Mucosa of rectum (tissue), 2 donors: ENCODE measurements at regions not wholly inside any gene's neighbourhood (a gene's known extent, or its start where the extent isn't known, plus 50 kb on each side); places are given as distances from the start of the nearest gene placed in this dataset.
"Not testable (repeated sequence)": the region's sequence is repeated elsewhere in the genome, so short reads cannot be mapped to it uniquely, and the experiment has no call there.

ENCODE experiments used
- H3K27ac ChIP-seq, 2 donors: one replicate each; pipeline ENCODE4 v1.7.0; 2013; ENCODE audit warnings: inconsistent platforms in 2 of 2, low read depth in 2 of 2, low read length in 2 of 2
- H3K27me3 ChIP-seq, 2 donors: one replicate each; pipeline ENCODE4 v1.7.0; 2013; ENCODE audit warnings: low read length in 2 of 2; ENCODE audit not compliant: control insufficient read depth in 2 of 2, insufficient read depth in 2 of 2
- H3K36me3 ChIP-seq, 2 donors: one replicate each; pipeline ENCODE4 v1.7.0; 2013; ENCODE audit warnings: low read length in 2 of 2; ENCODE audit not compliant: control insufficient read depth in 2 of 2, insufficient read depth in 2 of 2
- H3K4me1 ChIP-seq, 2 donors: one replicate each; pipeline ENCODE4 v1.7.0; 2013; ENCODE audit warnings: low read length in 2 of 2, mild to moderate bottlenecking in 1 of 2; ENCODE audit not compliant: control insufficient read depth in 2 of 2, insufficient read depth in 2 of 2
- H3K4me3 ChIP-seq, 2 donors: one replicate each; pipeline ENCODE4 v1.7.0; 2013; ENCODE audit warnings: low read length in 2 of 2
- H3K9ac ChIP-seq, 2 donors: one replicate each; pipeline ENCODE4 v1.7.0; 2013; ENCODE audit warnings: low read length in 2 of 2, low read depth in 1 of 2, mild to moderate bottlenecking in 1 of 2
- H3K9me3 ChIP-seq, 2 donors: one replicate each; pipeline ENCODE4 v1.7.0; 2013; ENCODE audit warnings: low read length in 2 of 2; ENCODE audit not compliant: control insufficient read depth in 2 of 2
- donor health status: healthy.
- donor health status: Normal muscosa, but diverticular disease.

DNA sequence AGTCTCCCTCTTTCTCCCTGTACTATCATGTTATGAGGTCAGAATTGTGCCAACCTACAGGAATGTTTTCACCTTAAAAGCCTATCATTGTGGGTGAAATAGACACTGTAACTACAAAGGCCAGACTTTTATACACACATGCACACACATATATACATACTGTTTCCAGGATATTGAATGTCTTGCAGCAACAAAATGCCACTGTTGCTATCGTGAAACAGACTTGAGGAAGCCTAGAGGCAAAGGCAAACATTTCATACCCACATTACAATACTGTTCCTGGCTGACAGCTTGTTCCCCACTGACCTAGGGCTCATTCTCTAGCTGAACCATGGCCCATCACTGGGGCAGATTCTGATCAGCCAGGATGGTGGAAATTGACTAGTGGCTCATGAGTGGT lies 125.1 kb upstream of the DUSP10 start:
- H3K9ac ChIP-seq: no peak overlapping the region
- no peaks in the 10 kb centered on the region for H3K4me1 ChIP-seq
- no peak overlapping the region for H3K27ac ChIP-seq
- H3K4me3 ChIP-seq: no peak overlapping the region
- no peaks in the 10 kb centered on the region for H3K9me3 ChIP-seq
- no peaks in the 10 kb centered on the region for H3K27me3 ChIP-seq
- H3K36me3 ChIP-seq: no peaks in the 10 kb centered on the region

- no peaks in the 10 kb centered on the region for H3K9me3 ChIP-seq
- H3K4me3 ChIP-seq: no peak overlapping the region
- H3K27ac ChIP-seq: no peak overlapping the region
Measured at GRCh38 chr1:221865808-221866207, 123.9 kb upstream of the DUSP10 start.

GRCh38 chr1:221863635-221864034 lies 121.7 kb upstream of the DUSP10 start:
- H3K9me3 ChIP-seq: no peaks in the 10 kb centered on the region
- H3K27ac ChIP-seq: no peak overlapping the region
- H3K4me1 ChIP-seq: no peaks in the 10 kb centered on the region
- no peak overlapping the region for H3K4me3 ChIP-seq
- no peaks in the 10 kb centered on the region for H3K36me3 ChIP-seq
- no peak overlapping the region for H3K9ac ChIP-seq
- no peaks in the 10 kb centered on the region for H3K27me3 ChIP-seq

More at GRCh38 chr1:221865808-221866207, 123.9 kb upstream of the DUSP10 start:
- H3K27me3 ChIP-seq: no peaks in the 10 kb centered on the region
- no peaks in the 10 kb centered on the region for H3K4me1 ChIP-seq
- no peak overlapping the region for H3K9ac ChIP-seq
- H3K36me3 ChIP-seq: no peaks in the 10 kb centered on the region

DNA sequence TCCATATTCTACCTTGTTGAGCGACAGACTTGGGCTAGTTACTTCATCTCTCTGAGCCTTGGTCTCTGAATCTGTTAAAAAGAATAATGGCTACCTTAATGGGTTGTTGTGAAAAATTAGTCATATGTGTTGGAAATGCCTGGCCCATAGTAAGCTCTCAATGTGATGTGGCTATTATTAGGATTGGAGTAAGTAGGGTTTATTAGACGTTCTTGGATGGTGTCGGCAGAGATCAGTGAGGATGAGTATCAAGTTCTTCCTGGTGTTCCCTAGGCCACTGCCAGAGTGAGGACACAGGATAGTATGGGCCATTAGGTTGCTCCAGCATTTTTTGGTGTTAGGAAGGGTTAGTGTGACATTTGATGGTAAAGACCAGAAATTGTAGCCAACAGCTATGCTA lies 121.1 kb upstream of the DUSP10 start:
- H3K4me1 ChIP-seq: no peaks in the 10 kb centered on the region

GRCh38 chr1:221858818-221859611 lies 117.1 kb upstream of the DUSP10 start:
- Histone ChIP-seq H3K36me3 (no peaks in the 10 kb centered on the region), H3K4me3 (no peak overlapping the region), H3K9me3 (no peaks in the 10 kb centered on the region), H3K27ac (no peak overlapping the region), H3K27me3 (no peaks in the 10 kb centered on the region), H3K4me1 (no peaks in the 10 kb centered on the region), H3K9ac (no peak overlapping the region)

More for the DNA sequence above, 121.1 kb upstream of the DUSP10 start:
- no peaks in the 10 kb centered on the region for H3K36me3 ChIP-seq
- H3K27me3 ChIP-seq: no peaks in the 10 kb centered on the region
- H3K27ac ChIP-seq: no peak overlapping the region
- H3K9me3 ChIP-seq: no peaks in the 10 kb centered on the region
- H3K4me3 ChIP-seq: no peak overlapping the region
- H3K9ac ChIP-seq: no peak overlapping the region

- H3K4me1 ChIP-seq, H3K4me3 ChIP-seq, H3K36me3 ChIP-seq, H3K9me3 ChIP-seq, H3K27ac ChIP-seq, H3K9ac ChIP-seq, H3K27me3 ChIP-seq: not testable (repeated sequence)
Measured at GRCh38 chr1:221857094-221857444, 115.2 kb upstream of the DUSP10 start.

DNA sequence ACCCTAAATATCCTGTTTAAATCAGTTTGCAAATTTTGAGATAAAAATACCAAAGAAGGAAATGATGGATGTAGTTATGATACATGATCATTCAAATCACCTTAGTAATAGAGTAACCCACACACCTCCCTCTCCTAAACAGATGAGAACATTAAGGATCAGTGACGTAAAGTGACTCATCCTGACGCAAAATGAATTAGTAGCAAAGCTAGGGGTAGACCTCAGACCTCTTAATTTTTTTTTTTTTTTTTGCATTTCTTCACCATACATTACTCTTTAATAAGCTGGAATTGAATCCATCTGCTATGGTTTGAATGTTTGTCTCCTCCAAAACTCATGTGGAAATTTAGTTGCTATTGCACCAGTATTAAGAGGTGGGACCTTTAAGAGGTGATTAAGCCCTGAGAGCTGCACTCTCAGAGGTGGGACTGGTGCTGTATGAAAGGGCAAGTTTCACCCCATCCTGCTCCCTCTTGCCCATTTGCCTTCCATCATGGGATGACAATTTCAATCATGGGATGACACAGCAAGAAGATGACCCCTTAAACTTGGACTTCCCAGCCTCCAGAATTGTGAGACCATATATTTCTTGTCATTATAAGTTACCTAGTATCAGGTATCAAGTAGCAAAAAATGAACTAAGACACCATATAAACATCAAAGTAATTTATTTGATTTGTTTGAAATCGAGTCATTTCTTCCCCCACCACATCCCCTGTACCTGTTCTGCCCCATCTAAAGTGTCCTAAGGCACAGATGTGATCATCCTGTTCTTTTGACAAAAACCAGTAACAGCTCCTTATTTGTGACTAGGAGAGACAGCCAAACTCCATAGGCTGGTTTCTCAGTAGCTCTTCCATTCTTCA lies 114.6 kb upstream of the DUSP10 start:
- Histone ChIP-seq H3K27ac (no peak overlapping the region), H3K36me3 (no peaks in the 10 kb centered on the region), H3K4me3 (no peak overlapping the region), H3K4me1 (no peaks in the 10 kb centered on the region), H3K9ac (no peak overlapping the region), H3K27me3 (peaks cover 0 to 3% of the 10 kb centered on the region in 2 donors), H3K9me3 (no peaks in the 10 kb centered on the region)

DNA sequence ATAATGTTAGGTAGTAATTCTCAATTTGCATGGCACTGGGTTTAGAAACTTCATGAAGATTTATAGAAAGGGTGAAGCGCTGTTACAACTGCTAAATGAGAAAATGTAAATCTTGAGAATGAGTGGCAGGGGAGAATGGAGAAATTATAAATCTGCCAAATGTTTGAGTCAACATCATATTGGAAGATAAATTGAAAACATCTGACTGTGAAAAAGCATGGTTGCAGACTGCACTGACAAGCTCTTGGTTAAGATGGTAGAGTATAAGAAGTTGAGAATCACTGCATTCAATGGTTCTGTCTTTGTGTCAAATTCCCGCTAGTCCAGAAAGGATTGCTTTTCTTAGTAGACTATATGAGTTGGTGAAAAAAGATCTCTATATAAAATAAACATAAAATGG lies 113.3 kb upstream of the DUSP10 start:
- Histone ChIP-seq H3K4me1 (no peaks in the 10 kb centered on the region), H3K36me3 (no peaks in the 10 kb centered on the region), H3K4me3 (no peak overlapping the region), H3K27me3 (peaks cover 0 to 3% of the 10 kb centered on the region in 2 donors), H3K9me3 (no peaks in the 10 kb centered on the region), H3K27ac (no peak overlapping the region), H3K9ac (no peak overlapping the region)

DNA sequence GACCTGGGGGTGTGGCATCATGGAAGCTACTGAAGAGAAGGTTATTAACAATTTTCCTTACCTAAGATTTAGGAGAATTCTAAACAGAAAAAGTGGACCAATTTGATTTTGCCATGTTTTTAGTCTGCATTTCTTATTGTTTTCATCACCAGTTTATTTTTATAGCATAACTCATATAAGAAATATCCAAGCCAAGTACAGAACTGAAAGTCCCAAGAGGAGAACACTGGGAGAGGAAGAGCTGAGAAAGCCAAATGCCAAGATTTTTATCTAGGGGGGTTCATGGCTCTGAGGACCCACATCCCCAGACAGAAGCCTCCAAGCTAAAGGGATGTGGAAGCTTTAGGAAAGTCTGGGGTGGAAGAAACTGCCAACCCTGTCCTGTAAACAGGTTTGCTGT lies 109.4 kb upstream of the DUSP10 start:
- H3K9me3 ChIP-seq: no peaks in the 10 kb centered on the region
- no peaks in the 10 kb centered on the region for H3K36me3 ChIP-seq
- no peak overlapping the region for H3K27ac ChIP-seq
- no peak overlapping the region for H3K9ac ChIP-seq
- H3K4me1 ChIP-seq: no peaks in the 10 kb centered on the region
- peaks cover 0 to 3% of the 10 kb centered on the region in 2 donors for H3K27me3 ChIP-seq
- no peak overlapping the region for H3K4me3 ChIP-seq

DNA sequence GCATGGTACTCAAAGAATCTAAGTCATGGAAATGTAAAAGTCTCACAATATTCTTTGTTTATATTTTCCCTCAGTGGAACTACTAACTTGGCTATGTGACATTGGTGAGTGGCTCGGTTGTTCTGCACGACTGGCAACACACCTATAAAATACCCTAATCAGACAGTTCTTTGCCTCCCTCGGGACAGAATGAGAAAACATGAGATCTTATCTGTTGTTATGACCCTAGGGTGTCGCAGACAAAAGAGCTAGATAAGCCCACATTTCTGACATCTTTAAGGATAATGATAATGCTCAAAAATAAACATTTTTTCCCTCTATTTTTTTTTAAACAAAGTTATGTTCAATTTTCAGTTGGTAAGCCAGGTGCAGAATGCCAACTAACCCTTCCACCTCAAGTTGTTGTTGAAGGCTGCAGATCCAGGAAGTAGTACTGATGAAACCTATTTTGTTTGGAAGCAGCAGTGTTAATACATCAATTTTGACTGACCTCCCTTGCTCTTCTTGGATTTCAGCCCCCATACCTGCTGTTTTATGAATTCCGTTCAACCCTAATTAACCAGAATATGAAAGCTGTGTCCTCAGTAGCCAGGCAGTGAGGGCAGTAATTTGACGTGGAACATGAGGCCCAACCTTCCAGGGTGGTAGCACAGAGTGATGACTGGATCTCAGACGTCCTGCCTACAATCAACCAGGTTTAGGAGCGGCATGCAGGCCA lies 108.7 kb upstream of the DUSP10 start:
- H3K9me3 ChIP-seq: no peaks in the 10 kb centered on the region
- no peak overlapping the region for H3K4me3 ChIP-seq
- H3K9ac ChIP-seq: no peak overlapping the region
- no peak overlapping the region for H3K27ac ChIP-seq
- H3K4me1 ChIP-seq: no peaks in the 10 kb centered on the region
- H3K27me3 ChIP-seq: peaks cover 0 to 3% of the 10 kb centered on the region in 2 donors
- no peaks in the 10 kb centered on the region for H3K36me3 ChIP-seq
